HEK293 (cell line): ENCODE measurements at regions not wholly inside any gene's neighbourhood (a gene's known extent, or its start where the extent isn't known, plus 50 kb on each side); places are given as distances from the start of the nearest gene placed in this dataset.

Source experiments
- CTCF ChIA-PET: fragments of 350-600 bp; formaldehyde crosslinking; extraction: SDS; loops from one replicate; lab custom pipeline; 2021; ENCODE audit warnings: antibody characterized with exemption; lab: Yijun Ruan, JAX
- POLR2A ChIA-PET: fragments of 300-600 bp; formaldehyde crosslinking; extraction: SDS; loops from one replicate; lab custom pipeline; 2020; ENCODE audit warnings: antibody characterized with exemption, inconsistent platforms; lab: Yijun Ruan, JAX
- H3K27ac ChIP-seq: fragments of 200-500 bp; sonication (Bioruptor generic); 2 replicates; pipeline ENCODE4 v1.5.1; 2014; ENCODE audit warnings: low read depth, low read length, control low read depth, inconsistent platforms; ENCODE audit errors: extremely low read depth
- H3K36me3 ChIP-seq, 2 experiments: fragments of 200-500 bp in 1 of 2; sonication (Bioruptor generic) in 1 of 2; 1 replicate in 1 of 2; 2 replicates in 1 of 2; pipeline ENCODE4 v1.5.1; 2014 to 2017; ENCODE audit warnings: inconsistent platforms in 2 of 2, low read length in 2 of 2; ENCODE audit not compliant: control insufficient read depth in 2 of 2, insufficient read depth in 1 of 2
- H3K4me1 ChIP-seq: fragments of 200-500 bp; sonication (Bioruptor generic); 2 replicates; pipeline ENCODE4 v1.5.1; 2014; ENCODE audit warnings: mild to moderate bottlenecking, low read length, inconsistent platforms; ENCODE audit not compliant: control insufficient read depth, insufficient read depth
- H3K4me3 ChIP-seq: 2 replicates; pipeline ENCODE4 v1.5.1; 2011; ENCODE audit warnings: low read depth, mild to moderate bottlenecking, control low read depth, low read length, moderate library complexity
- H3K9me3 ChIP-seq: fragments of 200-500 bp; sonication (Bioruptor generic); 2 replicates; pipeline ENCODE4 v1.5.1; 2014; ENCODE audit warnings: low read depth, low read length, inconsistent platforms; ENCODE audit not compliant: control insufficient read depth, insufficient read depth
- BCL11B ChIP-seq: fragments of 450-650 bp; formaldehyde crosslinking; IDR thresholded peaks from 2 replicates; pipeline ENCODE4 v1.5.1; 2016; ENCODE audit warnings: low read depth, missing biosample characterization, missing genetic modification characterization
- EGR2 ChIP-seq: fragments of 450-650 bp; formaldehyde crosslinking; IDR thresholded peaks from 2 replicates; pipeline ENCODE4 v1.5.1; 2016; ENCODE audit warnings: low read depth, missing biosample characterization, missing genetic modification characterization
- SCRT1 ChIP-seq: fragments of 450-650 bp; formaldehyde crosslinking; IDR thresholded peaks from 2 replicates; pipeline ENCODE4 v1.5.1; 2016; ENCODE audit warnings: missing biosample characterization, missing genetic modification characterization, borderline replicate concordance
- SCRT2 ChIP-seq: fragments of 450-650 bp; formaldehyde crosslinking; IDR thresholded peaks from 2 replicates; pipeline ENCODE4 v1.5.1; 2016; ENCODE audit warnings: missing biosample characterization, missing genetic modification characterization
- YY1 ChIP-seq: fragments of 450-650 bp; formaldehyde crosslinking; IDR thresholded peaks from 2 replicates; pipeline ENCODE4 v1.5.1; 2018; ENCODE audit warnings: missing biosample characterization, missing genetic modification characterization
- ZBTB21 ChIP-seq: fragments of 450-650 bp; formaldehyde crosslinking; IDR thresholded peaks from 2 replicates; pipeline ENCODE4 v1.5.1; 2017; ENCODE audit warnings: missing biosample characterization, missing genetic modification characterization
- ZFHX2 ChIP-seq: fragments of 450-650 bp; formaldehyde crosslinking; conservative IDR thresholded peaks from 2 replicates; pipeline ENCODE4 v1.5.1; 2016; ENCODE audit warnings: missing biosample characterization, missing genetic modification characterization
- ZFP69B ChIP-seq: fragments of 450-650 bp; formaldehyde crosslinking; IDR thresholded peaks from 2 replicates; pipeline ENCODE4 v1.5.1; 2016; ENCODE audit warnings: missing biosample characterization, missing genetic modification characterization
- ZIC2 ChIP-seq: fragments of 450-650 bp; formaldehyde crosslinking; IDR thresholded peaks from 2 replicates; pipeline ENCODE4 v1.5.1; 2016; ENCODE audit warnings: missing biosample characterization, missing genetic modification characterization
- ZNF112 ChIP-seq: fragments of 450-650 bp; formaldehyde crosslinking; IDR thresholded peaks from 2 replicates; pipeline ENCODE4 v1.5.0; 2017; ENCODE audit warnings: missing biosample characterization, missing genetic modification characterization
- ZNF114 ChIP-seq: fragments of 450-650 bp; formaldehyde crosslinking; IDR thresholded peaks from 2 replicates; pipeline ENCODE4 v1.5.0; 2017; ENCODE audit warnings: missing biosample characterization, missing genetic modification characterization
- ZNF140 ChIP-seq: fragments of 450-650 bp; formaldehyde crosslinking; IDR thresholded peaks from 2 replicates; pipeline ENCODE4 v1.5.1; 2016; ENCODE audit warnings: missing biosample characterization, missing genetic modification characterization
- ZNF157 ChIP-seq: fragments of 450-650 bp; formaldehyde crosslinking; IDR thresholded peaks from 2 replicates; pipeline ENCODE4 v1.5.1; 2016; ENCODE audit warnings: missing biosample characterization, missing genetic modification characterization
- ZNF16 ChIP-seq: fragments of 450-650 bp; formaldehyde crosslinking; IDR thresholded peaks from 2 replicates; pipeline ENCODE4 v1.5.1; 2016; ENCODE audit warnings: low read depth, missing biosample characterization, missing genetic modification characterization
- ZNF184 ChIP-seq: fragments of 450-650 bp; IDR thresholded peaks from 2 replicates; pipeline ENCODE4 v1.5.1; 2018; ENCODE audit warnings: missing biosample characterization, mild to moderate bottlenecking, missing genetic modification characterization
- ZNF280D ChIP-seq: fragments of 450-650 bp; formaldehyde crosslinking; IDR thresholded peaks from 2 replicates; pipeline ENCODE4 v1.5.1; 2016; ENCODE audit warnings: missing biosample characterization, missing genetic modification characterization
- ZNF335 ChIP-seq: fragments of 450-650 bp; formaldehyde crosslinking; conservative IDR thresholded peaks from 2 replicates; pipeline ENCODE4 v1.5.1; 2016; ENCODE audit warnings: missing biosample characterization, missing genetic modification characterization
- ZNF354C ChIP-seq: fragments of 450-650 bp; formaldehyde crosslinking; IDR thresholded peaks from 2 replicates; pipeline ENCODE4 v1.5.1; 2016; ENCODE audit warnings: missing biosample characterization, missing genetic modification characterization, low read depth, borderline replicate concordance
- ZNF394 ChIP-seq: fragments of 450-650 bp; formaldehyde crosslinking; IDR thresholded peaks from 2 replicates; pipeline ENCODE4 v1.5.1; 2016; ENCODE audit warnings: missing biosample characterization, missing genetic modification characterization, mild to moderate bottlenecking, moderate library complexity, borderline replicate concordance
- ZNF416 ChIP-seq: fragments of 450-650 bp; formaldehyde crosslinking; IDR thresholded peaks from 2 replicates; pipeline ENCODE4 v1.5.1; 2016; ENCODE audit warnings: missing biosample characterization, missing genetic modification characterization
- ZNF426 ChIP-seq: fragments of 450-650 bp; formaldehyde crosslinking; IDR thresholded peaks from 2 replicates; pipeline ENCODE4 v1.5.1; 2017; ENCODE audit warnings: missing biosample characterization, missing genetic modification characterization, mild to moderate bottlenecking, inconsistent platforms, moderate library complexity
- ZNF48 ChIP-seq: fragments of 450-650 bp; formaldehyde crosslinking; IDR thresholded peaks from 2 replicates; pipeline ENCODE4 v1.5.1; 2016; ENCODE audit warnings: missing biosample characterization, missing genetic modification characterization
- ZNF514 ChIP-seq: fragments of 450-650 bp; formaldehyde crosslinking; IDR thresholded peaks from 2 replicates; pipeline ENCODE4 v1.5.1; 2016; ENCODE audit warnings: missing biosample characterization, missing genetic modification characterization
- ZNF596 ChIP-seq: fragments of 450-650 bp; IDR thresholded peaks from 2 replicates; pipeline ENCODE4 v1.5.0; 2018; ENCODE audit warnings: missing biosample characterization, mild to moderate bottlenecking, missing genetic modification characterization, moderate library complexity
- ZNF629 ChIP-seq: fragments of 450-650 bp; formaldehyde crosslinking; IDR thresholded peaks from 2 replicates; pipeline ENCODE4 v1.5.1; 2017; ENCODE audit warnings: missing biosample characterization, missing genetic modification characterization
- ZNF654 ChIP-seq: fragments of 450-650 bp; formaldehyde crosslinking; IDR thresholded peaks from 2 replicates; pipeline ENCODE4 v1.5.1; 2016; ENCODE audit warnings: low read depth, missing biosample characterization, missing genetic modification characterization
- ZNF664 ChIP-seq: fragments of 450-650 bp; formaldehyde crosslinking; IDR thresholded peaks from 2 replicates; pipeline ENCODE4 v1.5.1; 2016; ENCODE audit warnings: missing biosample characterization, missing genetic modification characterization
- ZNF704 ChIP-seq: fragments of 450-650 bp; formaldehyde crosslinking; IDR thresholded peaks from 2 replicates; pipeline ENCODE4 v1.5.1; 2016; ENCODE audit warnings: missing biosample characterization, missing genetic modification characterization
- ZNF777 ChIP-seq: fragments of 450-650 bp; formaldehyde crosslinking; IDR thresholded peaks from 2 replicates; pipeline ENCODE4 v1.5.1; 2017; ENCODE audit warnings: missing biosample characterization, missing genetic modification characterization, borderline replicate concordance
- ZNF843 ChIP-seq: fragments of 450-650 bp; formaldehyde crosslinking; IDR thresholded peaks from 2 replicates; pipeline ENCODE4 v1.5.1; 2016; ENCODE audit warnings: missing biosample characterization, missing genetic modification characterization

GRCh38 chr14:87084908-87085307 is 908.1 kb downstream of the GALC start (continued):
- TF ChIP-seq ZNF777 (tag by site-specific recombination) (no peak), ZNF843 (tag by site-specific recombination) (no peak)

- TF ChIP-seq ZNF48 (tag by site-specific recombination) = no peak
- no peak for TF ChIP-seq ZNF416 (tag by site-specific recombination)
- no peak for TF ChIP-seq ZNF514 (tag by site-specific recombination)
- TF ChIP-seq, all 188 proteins: peak for 0
- Histone ChIP-seq H3K4me1 (no peaks in the 10 kb centered on the region), H3K9me3 (no peaks in the 10 kb centered on the region), H3K36me3 (no peaks in the 10 kb centered on the region), H3K27ac (no peak overlapping the region), H3K4me3 (no peak overlapping the region)
- CTCF ChIA-PET = no interaction called here
- POLR2A ChIA-PET = no interaction called here
These were observed 910.1 kb downstream of the GALC start for GRCh38 chr14:87082917-87083316.

GRCh38 chr14:87081004-87081403 is 912.0 kb downstream of the GALC start:
- Histone ChIP-seq H3K27ac (no peak overlapping the region), H3K9me3 (no peaks in the 10 kb centered on the region), H3K36me3 (no peaks in the 10 kb centered on the region)
- CTCF ChIA-PET = no interaction called here
- POLR2A ChIA-PET = no interaction called here
- TF ChIP-seq SCRT1 (tag by site-specific recombination) = no peak
- no peak for TF ChIP-seq ZBTB21 (tag by site-specific recombination)
- TF ChIP-seq SCRT2 (tag by site-specific recombination) = no peak
- no peak for TF ChIP-seq ZNF354C
- no peak for TF ChIP-seq ZNF664
- no peak for TF ChIP-seq ZNF184 (tag by site-specific recombination)
- TF ChIP-seq ZFHX2 (tag by site-specific recombination) = no peak
- no peak for TF ChIP-seq ZNF335 (tag by site-specific recombination)
- no peak for TF ChIP-seq ZIC2 (tag by site-specific recombination)
- no peak for TF ChIP-seq ZNF16
- TF ChIP-seq ZNF654 (tag by site-specific recombination) = no peak
- no peak for TF ChIP-seq ZNF629 (tag by site-specific recombination)
- no peak for TF ChIP-seq ZNF140 (tag by site-specific recombination)
- TF ChIP-seq ZNF596 (tag by site-specific recombination) = no peak
- TF ChIP-seq, all 188 proteins: peak for 0
- Histone ChIP-seq H3K4me1 (no peaks in the 10 kb centered on the region), H3K4me3 (no peak overlapping the region)

GRCh38 chr14:87080146-87080545 is 912.8 kb downstream of the GALC start:
- H3K4me1 ChIP-seq = no peaks in the 10 kb centered on the region
- H3K36me3 ChIP-seq = no peaks in the 10 kb centered on the region
- no peak overlapping the region for H3K27ac ChIP-seq
- no peaks in the 10 kb centered on the region for H3K9me3 ChIP-seq
- ChIA-PET POLR2A (no interaction called here), CTCF (no interaction called here)
- no peak overlapping the region for H3K4me3 ChIP-seq
- no peak for TF ChIP-seq ZNF157
- TF ChIP-seq SCRT1 (tag by site-specific recombination) = no peak
- no peak for TF ChIP-seq EGR2 (tag by site-specific recombination)
- no peak for TF ChIP-seq ZNF114 (tag by site-specific recombination)
- TF ChIP-seq ZFP69B (tag by site-specific recombination) = no peak
- no peak for TF ChIP-seq ZNF394
- TF ChIP-seq ZNF16 = no peak
- no peak for TF ChIP-seq ZNF704
- TF ChIP-seq ZNF843 (tag by site-specific recombination) = no peak
- no peak for TF ChIP-seq ZNF140 (tag by site-specific recombination)
- no peak for TF ChIP-seq ZNF416 (tag by site-specific recombination)
- TF ChIP-seq BCL11B (tag by site-specific recombination) = no peak
- TF ChIP-seq YY1 (tag by site-specific recombination) = no peak
- no peak for TF ChIP-seq ZNF280D (tag by site-specific recombination)
- TF ChIP-seq ZNF112 = no peak
- TF ChIP-seq ZNF426 (tag by site-specific recombination) = no peak
